ENCODE measurements at regions not wholly inside any gene's neighbourhood (a gene's known extent, or its start where the extent isn't known, plus 50 kb on each side); places are given as distances from the start of the nearest gene placed in this dataset.

GRCh38 chr10:130480491-130480890, 344.3 kb downstream of the GLRX3 start:
- ATAC-seq (no peak), DNase-seq (no peak)
- Histone ChIP-seq H3K4me3 (no peak overlapping the region), H3K9me3 (no peaks in the 10 kb centered on the region), H3K27me3 (no peaks in the 10 kb centered on the region), H3K4me1 (no peaks in the 10 kb centered on the region), H3K36me3 (no peaks in the 10 kb centered on the region), H3K27ac (no peak overlapping the region)
- intact Hi-C loops (cut with DNase I): no loop called here
- TF ChIP-seq CTCF (IDR thresholded peaks at IDR 0.05) (no peak), POLR2A (IDR thresholded peaks at IDR 0.05) (no peak)
- 86% methylated on average over 7 of the region's 16 CpGs for WGBS (ENCODE audit: insufficient coverage, low coverage, low lambda C conversion rate, missing lambda C conversion rate)

- H3K4me3 ChIP-seq: no peak overlapping the region
These were observed 345.1 kb downstream of the GLRX3 start for GRCh38 chr10:130481076-130481930.

GRCh38 chr10:130481936-130482335, 345.7 kb downstream of the GLRX3 start:
- no peaks in the 10 kb centered on the region for H3K4me1 ChIP-seq
- H3K9me3 ChIP-seq: no peaks in the 10 kb centered on the region
- H3K27ac ChIP-seq: no peak overlapping the region
- 67% methylated on average over 6 of the region's 11 CpGs for WGBS (ENCODE audit: insufficient coverage, low coverage, low lambda C conversion rate, missing lambda C conversion rate)
- DNase-seq (no peak), ATAC-seq (no peak)
- intact Hi-C loops (cut with DNase I): no loop called here
- no peak overlapping the region for H3K4me3 ChIP-seq
- TF ChIP-seq CTCF (IDR thresholded peaks at IDR 0.05) (no peak), POLR2A (IDR thresholded peaks at IDR 0.05) (no peak)
- H3K27me3 ChIP-seq: no peaks in the 10 kb centered on the region
- no peaks in the 10 kb centered on the region for H3K36me3 ChIP-seq

More at GRCh38 chr10:130481076-130481930, 345.1 kb downstream of the GLRX3 start:
- Histone ChIP-seq H3K36me3 (no peaks in the 10 kb centered on the region), H3K4me1 (no peaks in the 10 kb centered on the region), H3K27me3 (no peaks in the 10 kb centered on the region), H3K9me3 (no peaks in the 10 kb centered on the region), H3K27ac (no peak overlapping the region)
- DNase-seq: no peak
- intact Hi-C loops (cut with DNase I): no loop called here
- WGBS (ENCODE audit: insufficient coverage, low coverage, low lambda C conversion rate, missing lambda C conversion rate): 64% methylated on average over 5 of the region's 18 CpGs
- no peak for ATAC-seq
- TF ChIP-seq POLR2A (IDR thresholded peaks at IDR 0.05) (no peak), CTCF (IDR thresholded peaks at IDR 0.05) (no peak)

GRCh38 chr10:130483691-130484467, 347.7 kb downstream of the GLRX3 start:
- TF ChIP-seq POLR2A (IDR thresholded peaks at IDR 0.05) (no peak), CTCF (IDR thresholded peaks at IDR 0.05) (no peak)
- Histone ChIP-seq H3K4me3 (no peak overlapping the region), H3K36me3 (no peaks in the 10 kb centered on the region), H3K4me1 (no peaks in the 10 kb centered on the region), H3K27ac (no peak overlapping the region), H3K9me3 (no peaks in the 10 kb centered on the region), H3K27me3 (no peaks in the 10 kb centered on the region)
- DNase-seq (no peak), ATAC-seq (no peak)
- intact Hi-C loops (cut with DNase I): no loop called here
- 59% methylated on average over 5 of the region's 17 CpGs for WGBS (ENCODE audit: insufficient coverage, low coverage, low lambda C conversion rate, missing lambda C conversion rate)

All from right lobe of liver (tissue), 6 donors.